CD4-positive, alpha-beta T cell treated with Interleukin-10 for 1 hour (primary cell): ENCODE measurements at regions not wholly inside any gene's neighbourhood (a gene's known extent, or its start where the extent isn't known, plus 50 kb on each side); places are given as distances from the start of the nearest gene placed in this dataset.
"Not testable (repeated sequence)": the region's sequence is repeated elsewhere in the genome, so short reads cannot be mapped to it uniquely, and the experiment has no call there.

Source experiments
- DNase-seq: peaks from one replicate; pipeline ENCODE4 v3.0.0-alpha.2; 2020

GRCh38 chr1:232378266-232379062, 251.5 kb downstream of the SIPA1L2 start:
- no peak for DNase-seq

GRCh38 chr1:232377494-232377770, 252.5 kb downstream of the SIPA1L2 start:
- no peak for DNase-seq

GRCh38 chr1:232376632-232377493, 253.1 kb downstream of the SIPA1L2 start:
- no peak for DNase-seq

- no peak for DNase-seq
These were observed 257.0 kb downstream of the SIPA1L2 start for GRCh38 chr1:232372841-232373440.

GRCh38 chr1:232372431-232372830, 257.5 kb downstream of the SIPA1L2 start:
- no peak for DNase-seq

GRCh38 chr1:232369451-232370296, 260.3 kb downstream of the SIPA1L2 start:
- no peak for DNase-seq

GRCh38 chr1:232368821-232369321, 261.1 kb downstream of the SIPA1L2 start:
- DNase-seq, result no peak

- DNase-seq, result no peak
These were observed 262.6 kb downstream of the SIPA1L2 start for GRCh38 chr1:232367293-232367692.

- DNase-seq, result no peak
These were observed 265.1 kb downstream of the SIPA1L2 start for GRCh38 chr1:232364654-232365382.

- DNase-seq, result no peak
These were observed 266.9 kb downstream of the SIPA1L2 start for GRCh38 chr1:232363008-232363407.

- DNase-seq, result no peak
These were observed 272.5 kb downstream of the SIPA1L2 start for GRCh38 chr1:232357416-232357815.

GRCh38 chr1:232355162-232356006, 274.5 kb downstream of the SIPA1L2 start:
- DNase-seq, result no peak

- DNase-seq, result no peak
These were observed 276.9 kb downstream of the SIPA1L2 start for GRCh38 chr1:232353001-232353400.

- DNase-seq, result no peak
These were observed 277.6 kb downstream of the SIPA1L2 start for GRCh38 chr1:232352366-232352765.

GRCh38 chr1:232351335-232351734, 278.6 kb downstream of the SIPA1L2 start:
- no peak for DNase-seq

- DNase-seq, result no peak
These were observed 283.1 kb downstream of the SIPA1L2 start for GRCh38 chr1:232346844-232347243.

GRCh38 chr1:232344791-232345399, 285.0 kb downstream of the SIPA1L2 start:
- no peak for DNase-seq

GRCh38 chr1:232344186-232344585, 285.7 kb downstream of the SIPA1L2 start:
- DNase-seq, result not testable (repeated sequence)

- DNase-seq, result no peak
These were observed 289.5 kb downstream of the SIPA1L2 start for GRCh38 chr1:232340446-232340845.

GRCh38 chr1:232339073-232339472, 290.9 kb downstream of the SIPA1L2 start:
- no peak for DNase-seq
